Stimulated activated CD4-positive, alpha-beta T cell treated with anti-CD3 and anti-CD28 coated beads, Interleukin-2, amount 100 ng/mL, for 24 hours (primary cell): ENCODE measurements at regions not wholly inside any gene's neighbourhood (a gene's known extent, or its start where the extent isn't known, plus 50 kb on each side); places are given as distances from the start of the nearest gene placed in this dataset.

ENCODE experiments used
- DNase-seq, 2 donors: peaks; one replicate each; pipeline ENCODE4 v3.0.0-alpha.2; 2020

- DNase-seq: no peak
Measured at GRCh38 chr2:105691947-105692390, 52.7 kb upstream of the NCK2 start.

GRCh38 chr2:105690566-105690965 lies 54.1 kb upstream of the NCK2 start:
- DNase-seq: no peak

- DNase-seq: no peak
Measured at GRCh38 chr2:105689484-105689883, 55.2 kb upstream of the NCK2 start.

- no peak for DNase-seq
Measured at GRCh38 chr2:105688946-105689345, 55.8 kb upstream of the NCK2 start.

- DNase-seq: no peak
Measured at GRCh38 chr2:105686588-105686987, 58.1 kb upstream of the NCK2 start.

GRCh38 chr2:105683011-105683492 lies 61.7 kb upstream of the NCK2 start:
- DNase-seq: no peak

GRCh38 chr2:105682401-105682800 lies 62.3 kb upstream of the NCK2 start:
- no peak for DNase-seq

GRCh38 chr2:105681927-105682326 lies 62.8 kb upstream of the NCK2 start:
- no peak for DNase-seq

GRCh38 chr2:105680357-105680756 lies 64.4 kb upstream of the NCK2 start:
- DNase-seq: no peak

- DNase-seq: no peak
Measured at GRCh38 chr2:105678346-105678745, 66.4 kb upstream of the NCK2 start.

GRCh38 chr2:105677901-105678300 lies 66.8 kb upstream of the NCK2 start:
- DNase-seq: no peak

- no peak for DNase-seq
Measured at GRCh38 chr2:105675841-105676240, 68.9 kb upstream of the NCK2 start.

GRCh38 chr2:105674859-105675541 lies 69.7 kb upstream of the NCK2 start:
- DNase-seq: peak; percentile 26 to 58

- DNase-seq: no peak
Measured at GRCh38 chr2:105674401-105674800, 70.3 kb upstream of the NCK2 start.

- DNase-seq: no peak
Measured at GRCh38 chr2:105671156-105671555, 73.6 kb upstream of the NCK2 start.

- DNase-seq: no peak
Measured at GRCh38 chr2:105669384-105669891, 75.3 kb upstream of the NCK2 start.

- no peak for DNase-seq
Measured at GRCh38 chr2:105665480-105665879, 79.2 kb upstream of the NCK2 start.

- DNase-seq: no peak
Measured at GRCh38 chr2:105660489-105660888, 84.2 kb upstream of the NCK2 start.

GRCh38 chr2:105655723-105656606 lies 88.7 kb upstream of the NCK2 start:
- peak in 1 of 2 donors; percentile 1 for DNase-seq

- DNase-seq: no peak
Measured at GRCh38 chr2:105655244-105655643, 89.5 kb upstream of the NCK2 start.

GRCh38 chr2:105654474-105655004 lies 90.2 kb upstream of the NCK2 start:
- DNase-seq: no peak

- no peak for DNase-seq
Measured at GRCh38 chr2:105653302-105653701, 91.4 kb upstream of the NCK2 start.

GRCh38 chr2:105652014-105652796 lies 92.5 kb upstream of the NCK2 start:
- no peak for DNase-seq
